ENCODE measurements at regions not wholly inside any gene's neighbourhood (a gene's known extent, or its start where the extent isn't known, plus 50 kb on each side); places are given as distances from the start of the nearest gene placed in this dataset.

GRCh38 chr9:78575771-78576170, 278.8 kb downstream of the PSAT1 start:
- TF ChIP-seq CTCF (IDR thresholded peaks at IDR 0.05) (no peak), POLR2A (IDR thresholded peaks at IDR 0.05) (no peak)

Data from thyroid gland (tissue), 4 donors.